22Rv1 (cell line): ENCODE measurements at regions not wholly inside any gene's neighbourhood (a gene's known extent, or its start where the extent isn't known, plus 50 kb on each side); places are given as distances from the start of the nearest gene placed in this dataset.

ENCODE experiments used
- CTCF ChIP-seq: fragments of 450-650 bp; IDR thresholded peaks from 2 replicates; pipeline ENCODE4 v1.5.1; 2017; ENCODE audit warnings: mild to moderate bottlenecking
- ZFX ChIP-seq: fragments of 450-650 bp; IDR thresholded peaks from 2 replicates; pipeline ENCODE4 v1.6.1; 2017; ENCODE audit warnings: antibody characterized with exemption, borderline replicate concordance

DNA sequence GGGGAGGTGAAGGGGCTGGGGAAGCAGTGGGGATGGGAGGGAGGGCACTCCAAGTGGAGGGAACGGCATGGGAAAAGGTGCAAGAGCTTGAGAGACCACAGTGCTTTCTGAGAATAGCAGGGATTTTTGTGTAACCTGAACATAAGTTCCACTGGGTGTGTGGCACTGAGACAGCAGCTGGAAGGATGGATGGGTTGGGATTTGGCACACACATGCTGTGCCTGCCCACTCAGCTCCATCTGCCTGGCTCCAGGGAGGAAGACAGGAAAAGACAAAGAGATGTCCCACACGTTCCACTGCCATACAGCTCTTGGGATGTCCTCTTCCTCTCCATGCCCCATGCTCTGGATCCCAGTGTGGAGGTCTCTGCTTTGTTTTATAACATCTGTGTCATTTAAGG is 114.1 kb upstream of the TEX51 start:
- TF ChIP-seq CTCF: no peak
- no peak for TF ChIP-seq ZFX
